Spleen (tissue), 11 donors: ENCODE measurements at regions not wholly inside any gene's neighbourhood (a gene's known extent, or its start where the extent isn't known, plus 50 kb on each side); places are given as distances from the start of the nearest gene placed in this dataset.

ENCODE experiments used
- DNase-seq: peaks from one replicate; pipeline ENCODE4 v3.0.0-alpha.2; 2020
- H3K27ac ChIP-seq, 8 donors: fragments of 200-600 bp; sonication (generic) in 7 of 8; 1 replicate in 4 of 8; 2 replicates in 4 of 8; pipeline versions ENCODE4 v1.5.0 to v1.8.0; 2016 to 2021; ENCODE audit warnings: inconsistent platforms in 4 of 8, mild to moderate bottlenecking in 4 of 8, moderate library complexity in 1 of 8
- H3K27me3 ChIP-seq, 7 donors: fragments of 200-600 bp; sonication (generic) in 6 of 7; replicated peaks in 1 of 7; 1 replicate in 4 of 7; 2 replicates in 3 of 7; pipeline versions ENCODE4 v1.5.0 to v1.8.0; 2016 to 2021; ENCODE audit warnings: inconsistent platforms in 3 of 7, mild to moderate bottlenecking in 1 of 7
- H3K36me3 ChIP-seq, 6 donors: fragments of 200-600 bp; sonication (generic) in 5 of 6; 1 replicate in 4 of 6; 2 replicates in 2 of 6; pipeline versions ENCODE4 v1.5.0 to v1.8.0; 2016 to 2021; ENCODE audit warnings: inconsistent platforms in 2 of 6
- H3K4me1 ChIP-seq, 6 donors: fragments of 200-600 bp; sonication (generic) in 5 of 6; 1 replicate in 3 of 6; 2 replicates in 3 of 6; pipeline versions ENCODE4 v1.5.0 to v1.8.0; 2016 to 2021; ENCODE audit warnings: inconsistent platforms in 3 of 6
- H3K4me3 ChIP-seq, 8 donors: fragments of 200-600 bp; sonication (generic) in 7 of 8; 1 replicate in 4 of 8; 2 replicates in 4 of 8; pipeline versions ENCODE4 v1.5.0 to v1.8.0; 2016 to 2021; ENCODE audit warnings: inconsistent platforms in 4 of 8, mild to moderate bottlenecking in 4 of 8, moderate library complexity in 2 of 8
- H3K9me3 ChIP-seq, 8 donors: fragments of 200-600 bp; sonication (generic) in 7 of 8; 1 replicate in 4 of 8; 2 replicates in 4 of 8; pipeline versions ENCODE4 v1.5.0 to v1.8.0; 2016 to 2021; ENCODE audit warnings: inconsistent platforms in 4 of 8
- CTCF ChIP-seq, 11 experiments: fragments of 200-600 bp in 7 of 11; fragments of 450-650 bp in 4 of 11; sonication (generic) in 4 of 11; IDR thresholded peaks in 8 of 11; conservative IDR thresholded peaks in 3 of 11; 1 replicate in 7 of 11; 2 replicates in 4 of 11; pipeline versions ENCODE4 v1.4.0 to v1.8.0; 2016 to 2021; ENCODE audit warnings: antibody characterized with exemption in 11 of 11, inconsistent platforms in 4 of 11, mild to moderate bottlenecking in 1 of 11
- POLR2A ChIP-seq, 3 donors: fragments of 450-650 bp; IDR thresholded peaks; one replicate each; pipeline ENCODE4 v1.5.1; 2017; ENCODE audit warnings: antibody characterized with exemption in 3 of 3, mild to moderate bottlenecking in 1 of 3
- POLR2AphosphoS5 ChIP-seq, 3 donors: sonication (generic); formaldehyde crosslinking; IDR thresholded peaks; one replicate each; pipeline ENCODE4 v1.5.1; 2017; ENCODE audit warnings: antibody characterized with exemption in 3 of 3
- WGBS, 5 donors: extraction: QIAGEN DNeasy Blood & Tissue Kit in 3 of 5; methylation state at CpG; one replicate each; pipeline versions ENCODE4 v1.1.5 to v1.1.7; 2013 to 2018; 5-methylcytosine and 5-hydroxymethylcytosine counted together
- intact Hi-C: fragments of 100-400 bp; cut with DNase I; formaldehyde crosslinking; loops from one replicate; pipeline ENCODE4 v1.15.0; 2023; ENCODE audit warnings: low total_unique reads
- donor health status: healthy with polysubstance abuse.
- donor health status: DM: no; HTN: no; CAD: no; lungs with moderate emphysema.
- donor health status: DM: no; HTN: no; CAD: no.
- donor health status: Bipolar disorder and iron deficiency.
- donor health status: healthy.
- donor health status: DM: no; HTN: no; CAD: no.
- donor health status: DM: yes; HTN: yes; CAD: no.

DNA sequence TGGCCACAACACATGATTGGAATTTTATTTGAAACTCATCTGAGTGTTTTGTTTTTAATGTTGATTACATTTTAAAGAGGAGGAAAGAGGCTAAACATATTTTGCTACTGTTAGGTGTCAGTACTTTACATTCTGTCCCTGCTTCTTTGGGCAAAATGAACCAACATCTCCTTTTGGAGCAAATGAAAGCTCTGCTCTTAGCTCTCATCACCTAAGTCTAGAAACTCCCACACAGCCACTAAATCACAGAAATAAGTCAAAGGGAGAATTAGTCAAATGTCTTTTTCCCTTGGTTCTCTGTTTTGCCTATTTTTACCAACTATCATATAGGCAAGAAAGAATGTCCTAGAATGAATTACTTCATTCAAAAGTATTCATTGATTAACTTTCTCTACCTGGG lies 666.8 kb downstream of the RNF144A start:
- Histone ChIP-seq H3K27me3 (no peaks in the 10 kb centered on the region), H3K4me1 (no peaks in the 10 kb centered on the region), H3K36me3 (no peaks in the 10 kb centered on the region), H3K27ac (no peak overlapping the region), H3K4me3 (no peak overlapping the region), H3K9me3 (peaks cover 0 to 4% (median 2%) of the 10 kb centered on the region in 8 donors)
- DNase-seq, result no peak
- TF ChIP-seq CTCF (IDR thresholded peaks at IDR 0.05 in 8 of 11, conservative IDR thresholded peaks at IDR 0.05 in 3 of 11) (no peak), POLR2AphosphoS5 (IDR thresholded peaks at IDR 0.05) (no peak), POLR2A (IDR thresholded peaks at IDR 0.05) (no peak)
- intact Hi-C loops, result no loop called here

DNA sequence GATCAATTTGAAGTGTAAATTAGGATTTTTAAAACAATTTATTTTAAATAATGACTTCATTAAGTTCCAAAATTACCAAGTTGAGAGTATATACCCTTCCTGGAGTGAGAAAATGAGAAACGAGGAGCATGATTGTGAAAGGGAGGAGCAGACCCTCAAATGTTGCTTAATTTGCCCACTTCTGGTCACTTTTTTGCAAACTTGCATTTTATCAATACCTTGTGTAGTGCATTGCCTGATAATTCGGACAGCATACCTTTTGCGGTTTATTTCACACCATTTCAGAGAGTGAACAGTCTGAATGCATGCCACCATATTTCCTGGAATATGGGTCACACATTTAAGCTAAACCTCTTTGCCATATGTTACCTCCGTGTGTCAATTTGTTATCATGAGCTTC lies 669.7 kb downstream of the RNF144A start:
- WGBS, 5 donors, result 86 to 92% (median 90%) methylated on average over 4 of the region's 4 CpGs
- no peak overlapping the region for H3K27ac ChIP-seq
- H3K36me3 ChIP-seq, result no peaks in the 10 kb centered on the region
- H3K4me3 ChIP-seq, result no peak overlapping the region
- TF ChIP-seq POLR2AphosphoS5 (IDR thresholded peaks at IDR 0.05) (no peak), POLR2A (IDR thresholded peaks at IDR 0.05) (no peak), CTCF (IDR thresholded peaks at IDR 0.05 in 8 of 11, conservative IDR thresholded peaks at IDR 0.05 in 3 of 11) (no peak)
- H3K9me3 ChIP-seq, result no peaks in the 10 kb centered on the region
- H3K4me1 ChIP-seq, result no peaks in the 10 kb centered on the region
- H3K27me3 ChIP-seq, result no peaks in the 10 kb centered on the region
- no peak for DNase-seq
- intact Hi-C loops, result no loop called here

- intact Hi-C loops, result no loop called here
- H3K27ac ChIP-seq, result no peak overlapping the region
- H3K27me3 ChIP-seq, result no peaks in the 10 kb centered on the region
- no peak for TF ChIP-seq POLR2AphosphoS5 (IDR thresholded peaks at IDR 0.05)
- DNase-seq, result no peak
- H3K36me3 ChIP-seq, result no peaks in the 10 kb centered on the region
- H3K4me1 ChIP-seq, result no peaks in the 10 kb centered on the region
- 66 to 80% (median 74%) methylated on average over 5 of the region's 5 CpGs for WGBS, 5 donors
- H3K4me3 ChIP-seq, result no peak overlapping the region
- H3K9me3 ChIP-seq, result no peaks in the 10 kb centered on the region
Measured at GRCh38 chr2:7588295-7588694, 671.1 kb downstream of the RNF144A start.

DNA sequence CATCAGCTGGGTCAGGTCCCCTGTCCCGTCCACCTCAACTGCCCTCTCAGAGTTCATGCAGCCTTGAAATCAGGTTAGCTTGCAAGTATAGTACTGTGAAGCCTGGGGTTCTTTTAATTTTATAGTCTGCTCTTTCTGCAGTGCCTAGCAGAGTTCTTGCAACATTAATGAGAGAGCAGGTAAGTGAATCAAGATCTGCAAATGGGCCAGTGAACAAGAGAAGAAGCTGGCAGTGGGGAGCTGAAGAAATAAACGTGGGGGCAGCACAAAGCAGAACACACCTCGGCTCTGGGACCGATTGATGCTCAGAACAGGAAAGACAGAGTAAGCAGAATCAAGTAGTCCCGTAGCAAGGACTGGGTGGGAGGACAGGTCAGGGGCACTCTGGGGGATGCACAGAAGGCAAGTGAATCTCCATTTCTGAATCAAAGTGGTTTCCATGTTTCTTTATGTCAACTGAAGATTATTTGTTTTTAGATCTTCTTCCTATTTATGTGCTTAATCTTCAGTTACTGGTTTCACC lies 675.5 kb downstream of the RNF144A start:
- TF ChIP-seq POLR2AphosphoS5 (IDR thresholded peaks at IDR 0.05) (no peak), CTCF (IDR thresholded peaks at IDR 0.05 in 8 of 11, conservative IDR thresholded peaks at IDR 0.05 in 3 of 11) (no peak), POLR2A (IDR thresholded peaks at IDR 0.05) (no peak)
- no peaks in the 10 kb centered on the region for H3K36me3 ChIP-seq
- no peak overlapping the region for H3K27ac ChIP-seq
- no peak overlapping the region for H3K4me3 ChIP-seq
- no peaks in the 10 kb centered on the region for H3K4me1 ChIP-seq
- no peaks in the 10 kb centered on the region for H3K27me3 ChIP-seq
- WGBS, 5 donors, result 58 to 66% (median 65%) methylated on average over 5 of the region's 5 CpGs
- intact Hi-C loops, result no loop called here
- DNase-seq, result no peak
- no peaks in the 10 kb centered on the region for H3K9me3 ChIP-seq

DNA sequence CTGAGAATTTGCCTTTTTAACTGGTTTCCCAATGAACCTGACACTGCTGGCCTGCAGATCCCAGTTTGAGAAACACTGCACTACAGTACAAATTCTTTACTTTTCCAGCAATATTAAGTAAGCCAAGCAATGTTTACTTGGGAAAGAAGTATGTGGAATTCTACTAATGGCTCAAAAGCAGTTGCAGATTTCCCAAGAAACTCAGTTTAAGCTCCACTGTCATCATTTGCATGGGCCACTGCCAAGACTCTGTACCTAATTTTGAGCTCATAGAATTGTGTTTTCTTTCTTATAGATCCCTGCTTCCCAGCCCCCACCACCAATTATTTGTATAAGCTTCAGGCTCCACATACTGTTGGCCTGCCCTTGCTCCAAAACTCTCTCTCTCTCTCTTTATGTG lies 676.1 kb downstream of the RNF144A start:
- no peaks in the 10 kb centered on the region for H3K9me3 ChIP-seq
- DNase-seq, result no peak
- intact Hi-C loops, result no loop called here

More for the DNA sequence above, 676.1 kb downstream of the RNF144A start:
- no peaks in the 10 kb centered on the region for H3K4me1 ChIP-seq
- TF ChIP-seq POLR2A (IDR thresholded peaks at IDR 0.05) (no peak), CTCF (IDR thresholded peaks at IDR 0.05 in 8 of 11, conservative IDR thresholded peaks at IDR 0.05 in 3 of 11) (no peak), POLR2AphosphoS5 (IDR thresholded peaks at IDR 0.05) (no peak)
- H3K27me3 ChIP-seq, result no peaks in the 10 kb centered on the region
- no peaks in the 10 kb centered on the region for H3K36me3 ChIP-seq
- H3K27ac ChIP-seq, result no peak overlapping the region
- H3K4me3 ChIP-seq, result no peak overlapping the region
